Tibial nerve (tissue), 4 donors: ENCODE measurements at regions not wholly inside any gene's neighbourhood (a gene's known extent, or its start where the extent isn't known, plus 50 kb on each side); places are given as distances from the start of the nearest gene placed in this dataset.

Experiments
- CTCF ChIP-seq, 5 experiments: fragments of 200-600 bp in 3 of 5; fragments of 450-650 bp in 2 of 5; sonication (generic) in 3 of 5; IDR thresholded peaks; one replicate each; pipeline ENCODE4 v1.5.1; 2016 to 2019; ENCODE audit warnings: antibody characterized with exemption in 5 of 5, mild to moderate bottlenecking in 3 of 5, moderate library complexity in 2 of 5
- EP300 ChIP-seq, 2 donors: sonication (generic); formaldehyde crosslinking; IDR thresholded peaks; one replicate each; pipeline ENCODE4 v1.6.1; 2017; ENCODE audit warnings: antibody characterized with exemption in 2 of 2, mild to moderate bottlenecking in 1 of 2
- POLR2A ChIP-seq, 2 donors: fragments of 450-650 bp; IDR thresholded peaks; one replicate each; pipeline ENCODE4 v1.6.1; 2017; ENCODE audit warnings: antibody characterized with exemption in 2 of 2, mild to moderate bottlenecking in 2 of 2, moderate library complexity in 2 of 2

- TF ChIP-seq CTCF (IDR thresholded peaks at IDR 0.05) (no peak), POLR2A (IDR thresholded peaks at IDR 0.05) (no peak), EP300 (IDR thresholded peaks at IDR 0.05) (no peak)
These were observed 1034.8 kb downstream of the PDHA2 start for GRCh38 chr4:96874657-96875056.
